ENCODE measurements at regions not wholly inside any gene's neighbourhood (a gene's known extent, or its start where the extent isn't known, plus 50 kb on each side); places are given as distances from the start of the nearest gene placed in this dataset.

DNA sequence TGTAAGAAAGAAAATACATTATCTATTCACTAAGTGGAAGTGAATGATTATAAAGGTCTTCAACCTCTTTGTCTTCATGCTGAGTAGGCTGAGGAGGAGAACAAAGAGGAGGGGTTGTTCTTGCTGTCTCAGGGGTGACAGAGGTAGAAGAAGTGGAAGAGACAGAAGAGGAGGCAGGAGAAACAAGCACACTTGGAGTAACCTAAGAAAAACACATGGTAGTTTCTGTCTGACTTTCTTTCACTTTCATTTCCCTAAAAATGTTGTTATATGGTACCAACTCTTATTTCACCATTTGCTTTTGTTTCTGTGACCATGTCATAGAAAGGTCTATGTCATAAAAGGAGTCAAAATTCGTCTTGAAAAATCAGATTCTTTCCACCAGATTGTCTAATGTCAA lies 696.6 kb upstream of the BRINP3 start:
- TF ChIP-seq CTCF (IDR thresholded peaks at IDR 0.05; ENCODE audit: low read depth, low read length, poor library complexity, severe bottlenecking): no peak
- TF ChIP-seq EZH2phosphoT487 (IDR thresholded peaks at IDR 0.05; ENCODE audit: borderline replicate concordance, low read length): no peak
